ENCODE measurements at regions not wholly inside any gene's neighbourhood (a gene's known extent, or its start where the extent isn't known, plus 50 kb on each side); places are given as distances from the start of the nearest gene placed in this dataset.

DNA sequence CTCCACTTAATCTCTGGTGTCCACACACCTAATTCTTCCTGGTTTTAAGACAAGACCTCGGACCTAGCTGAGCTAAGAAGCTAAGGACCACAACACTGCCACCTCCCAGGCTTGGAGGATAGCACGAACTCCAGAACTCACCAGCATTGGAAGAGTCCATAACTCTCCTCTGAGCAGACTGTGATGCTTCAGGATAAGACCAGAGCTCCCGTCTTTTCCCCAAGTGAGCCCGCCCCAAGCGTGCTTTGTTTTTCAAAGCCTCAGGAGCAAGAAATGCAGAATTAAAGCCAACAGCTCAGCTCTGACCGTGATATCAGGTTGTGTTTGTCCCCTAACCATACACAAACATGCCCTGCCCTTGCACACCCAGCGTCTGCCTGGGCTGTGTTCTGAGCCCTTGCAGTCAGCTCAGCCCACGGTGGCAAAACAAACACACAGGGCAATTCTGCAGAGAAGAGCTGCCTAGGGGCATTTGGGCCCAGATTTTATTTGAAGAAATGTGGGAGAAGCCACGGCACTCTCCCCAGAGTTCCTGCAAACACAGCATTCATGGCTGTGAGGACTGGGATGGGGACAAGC is 145.4 kb downstream of the WDR11 start:
- peaks cover 18% of the 10 kb centered on the region for H3K36me3 Mint-ChIP-seq (ENCODE audit: low read depth)
- Histone ChIP-seq H4K20me1 (replicated peaks; ENCODE audit: insufficient read depth) (no peaks in the 10 kb centered on the region), H3K4me2 (no peak overlapping the region), H3K27ac (ENCODE audit: low read depth) (no peak overlapping the region), H3K4me1 (ENCODE audit: insufficient read depth) (no peaks in the 10 kb centered on the region), H3K27me3 (ENCODE audit: insufficient read depth) (no peaks in the 10 kb centered on the region), H3K9me2 (ENCODE audit: insufficient read depth) (peaks cover 5% of the 10 kb centered on the region; the same call in 1 of the 2 replicates), H3K36me3 (ENCODE audit: insufficient read depth) (no peaks in the 10 kb centered on the region; the same call in 1 of the 2 replicates), H3F3A (replicated peaks; ENCODE audit: low read depth) (no peaks in the 10 kb centered on the region), H2AFZ (no peak overlapping the region), H3K79me2 (replicated peaks; ENCODE audit: insufficient read depth) (no peaks in the 10 kb centered on the region), H3K4me3 (no peak overlapping the region)
- H3K4me3 Mint-ChIP-seq, result no peak overlapping the region
- H3K27me3 Mint-ChIP-seq (ENCODE audit: insufficient read depth, low read depth, poor library complexity), result peaks cover 6% of the 10 kb centered on the region
- no peak overlapping the region for H3K27ac Mint-ChIP-seq
- peaks cover 34% of the 10 kb centered on the region for H3K9me3 Mint-ChIP-seq
- H3K4me1 Mint-ChIP-seq, result peaks cover 3% of the 10 kb centered on the region; the same call in 1 of the 3 replicates
- no peak for TF ChIP-seq CREB1 (CRISPR knock-in tag; IDR thresholded peaks at IDR 0.05; ENCODE audit: low read depth)
- no peak for TF ChIP-seq POLR2AphosphoS5 (IDR thresholded peaks at IDR 0.05; ENCODE audit: low read depth)
- no peak for TF ChIP-seq ZNF331 (CRISPR knock-in tag; IDR thresholded peaks at IDR 0.05; ENCODE audit: low read depth)
- no peak for TF ChIP-seq STAT1 (IDR thresholded peaks at IDR 0.05; ENCODE audit: unreplicated experiment)
- no peak for TF ChIP-seq JUNB (IDR thresholded peaks at IDR 0.05; ENCODE audit: unreplicated experiment)
- no peak for TF ChIP-seq EZH2phosphoT487 (IDR thresholded peaks at IDR 0.05; ENCODE audit: unreplicated experiment)
- TF ChIP-seq, protein P1, sequence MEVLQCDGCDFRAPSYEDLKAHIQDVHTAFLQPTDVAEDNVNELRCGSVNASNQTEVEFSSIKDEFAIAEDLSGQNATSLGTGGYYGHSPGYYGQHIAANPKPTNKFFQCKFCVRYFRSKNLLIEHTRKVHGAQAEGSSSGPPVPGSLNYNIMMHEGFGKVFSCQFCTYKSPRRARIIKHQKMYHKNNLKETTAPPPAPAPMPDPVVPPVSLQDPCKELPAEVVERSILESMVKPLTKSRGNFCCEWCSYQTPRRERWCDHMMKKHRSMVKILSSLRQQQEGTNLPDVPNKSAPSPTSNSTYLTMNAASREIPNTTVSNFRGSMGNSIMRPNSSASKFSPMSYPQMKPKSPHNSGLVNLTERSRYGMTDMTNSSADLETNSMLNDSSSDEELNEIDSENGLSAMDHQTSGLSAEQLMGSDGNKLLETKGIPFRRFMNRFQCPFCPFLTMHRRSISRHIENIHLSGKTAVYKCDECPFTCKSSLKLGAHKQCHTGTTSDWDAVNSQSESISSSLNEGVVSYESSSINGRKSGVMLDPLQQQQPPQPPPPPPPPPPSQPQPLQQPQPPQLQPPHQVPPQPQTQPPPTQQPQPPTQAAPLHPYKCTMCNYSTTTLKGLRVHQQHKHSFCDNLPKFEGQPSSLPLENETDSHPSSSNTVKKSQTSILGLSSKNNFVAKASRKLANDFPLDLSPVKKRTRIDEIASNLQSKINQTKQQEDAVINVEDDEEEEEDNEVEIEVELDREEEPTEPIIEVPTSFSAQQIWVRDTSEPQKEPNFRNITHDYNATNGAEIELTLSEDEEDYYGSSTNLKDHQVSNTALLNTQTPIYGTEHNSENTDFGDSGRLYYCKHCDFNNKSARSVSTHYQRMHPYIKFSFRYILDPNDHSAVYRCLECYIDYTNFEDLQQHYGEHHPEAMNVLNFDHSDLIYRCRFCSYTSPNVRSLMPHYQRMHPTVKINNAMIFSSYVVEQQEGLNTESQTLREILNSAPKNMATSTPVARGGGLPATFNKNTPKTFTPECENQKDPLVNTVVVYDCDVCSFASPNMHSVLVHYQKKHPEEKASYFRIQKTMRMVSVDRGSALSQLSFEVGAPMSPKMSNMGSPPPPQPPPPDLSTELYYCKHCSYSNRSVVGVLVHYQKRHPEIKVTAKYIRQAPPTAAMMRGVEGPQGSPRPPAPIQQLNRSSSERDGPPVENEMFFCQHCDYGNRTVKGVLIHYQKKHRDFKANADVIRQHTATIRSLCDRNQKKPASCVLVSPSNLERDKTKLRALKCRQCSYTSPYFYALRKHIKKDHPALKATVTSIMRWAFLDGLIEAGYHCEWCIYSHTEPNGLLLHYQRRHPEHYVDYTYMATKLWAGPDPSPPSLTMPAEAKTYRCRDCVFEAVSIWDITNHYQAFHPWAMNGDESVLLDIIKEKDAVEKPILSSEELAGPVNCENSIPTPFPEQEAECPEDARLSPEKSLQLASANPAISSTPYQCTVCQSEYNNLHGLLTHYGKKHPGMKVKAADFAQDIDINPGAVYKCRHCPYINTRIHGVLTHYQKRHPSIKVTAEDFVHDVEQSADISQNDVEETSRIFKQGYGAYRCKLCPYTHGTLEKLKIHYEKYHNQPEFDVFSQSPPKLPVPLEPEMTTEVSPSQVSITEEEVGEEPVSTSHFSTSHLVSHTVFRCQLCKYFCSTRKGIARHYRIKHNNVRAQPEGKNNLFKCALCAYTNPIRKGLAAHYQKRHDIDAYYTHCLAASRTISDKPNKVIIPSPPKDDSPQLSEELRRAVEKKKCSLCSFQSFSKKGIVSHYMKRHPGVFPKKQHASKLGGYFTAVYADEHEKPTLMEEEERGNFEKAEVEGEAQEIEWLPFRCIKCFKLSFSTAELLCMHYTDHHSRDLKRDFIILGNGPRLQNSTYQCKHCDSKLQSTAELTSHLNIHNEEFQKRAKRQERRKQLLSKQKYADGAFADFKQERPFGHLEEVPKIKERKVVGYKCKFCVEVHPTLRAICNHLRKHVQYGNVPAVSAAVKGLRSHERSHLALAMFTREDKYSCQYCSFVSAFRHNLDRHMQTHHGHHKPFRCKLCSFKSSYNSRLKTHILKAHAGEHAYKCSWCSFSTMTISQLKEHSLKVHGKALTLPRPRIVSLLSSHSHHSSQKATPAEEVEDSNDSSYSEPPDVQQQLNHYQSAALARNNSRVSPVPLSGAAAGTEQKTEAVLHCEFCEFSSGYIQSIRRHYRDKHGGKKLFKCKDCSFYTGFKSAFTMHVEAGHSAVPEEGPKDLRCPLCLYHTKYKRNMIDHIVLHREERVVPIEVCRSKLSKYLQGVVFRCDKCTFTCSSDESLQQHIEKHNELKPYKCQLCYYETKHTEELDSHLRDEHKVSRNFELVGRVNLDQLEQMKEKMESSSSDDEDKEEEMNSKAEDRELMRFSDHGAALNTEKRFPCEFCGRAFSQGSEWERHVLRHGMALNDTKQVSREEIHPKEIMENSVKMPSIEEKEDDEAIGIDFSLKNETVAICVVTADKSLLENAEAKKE (CRISPR knock-in tag; IDR thresholded peaks at IDR 0.05), result no peak
- TF ChIP-seq, protein P2, sequence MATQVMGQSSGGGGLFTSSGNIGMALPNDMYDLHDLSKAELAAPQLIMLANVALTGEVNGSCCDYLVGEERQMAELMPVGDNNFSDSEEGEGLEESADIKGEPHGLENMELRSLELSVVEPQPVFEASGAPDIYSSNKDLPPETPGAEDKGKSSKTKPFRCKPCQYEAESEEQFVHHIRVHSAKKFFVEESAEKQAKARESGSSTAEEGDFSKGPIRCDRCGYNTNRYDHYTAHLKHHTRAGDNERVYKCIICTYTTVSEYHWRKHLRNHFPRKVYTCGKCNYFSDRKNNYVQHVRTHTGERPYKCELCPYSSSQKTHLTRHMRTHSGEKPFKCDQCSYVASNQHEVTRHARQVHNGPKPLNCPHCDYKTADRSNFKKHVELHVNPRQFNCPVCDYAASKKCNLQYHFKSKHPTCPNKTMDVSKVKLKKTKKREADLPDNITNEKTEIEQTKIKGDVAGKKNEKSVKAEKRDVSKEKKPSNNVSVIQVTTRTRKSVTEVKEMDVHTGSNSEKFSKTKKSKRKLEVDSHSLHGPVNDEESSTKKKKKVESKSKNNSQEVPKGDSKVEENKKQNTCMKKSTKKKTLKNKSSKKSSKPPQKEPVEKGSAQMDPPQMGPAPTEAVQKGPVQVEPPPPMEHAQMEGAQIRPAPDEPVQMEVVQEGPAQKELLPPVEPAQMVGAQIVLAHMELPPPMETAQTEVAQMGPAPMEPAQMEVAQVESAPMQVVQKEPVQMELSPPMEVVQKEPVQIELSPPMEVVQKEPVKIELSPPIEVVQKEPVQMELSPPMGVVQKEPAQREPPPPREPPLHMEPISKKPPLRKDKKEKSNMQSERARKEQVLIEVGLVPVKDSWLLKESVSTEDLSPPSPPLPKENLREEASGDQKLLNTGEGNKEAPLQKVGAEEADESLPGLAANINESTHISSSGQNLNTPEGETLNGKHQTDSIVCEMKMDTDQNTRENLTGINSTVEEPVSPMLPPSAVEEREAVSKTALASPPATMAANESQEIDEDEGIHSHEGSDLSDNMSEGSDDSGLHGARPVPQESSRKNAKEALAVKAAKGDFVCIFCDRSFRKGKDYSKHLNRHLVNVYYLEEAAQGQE (IDR thresholded peaks at IDR 0.05; ENCODE audit: unreplicated experiment), result no peak
- ATAC-seq, result no peak
- no peak for DNase-seq (ENCODE audit: low spot score)

Data from GM23338 (cell line).